Daoy (cell line): ENCODE measurements at regions not wholly inside any gene's neighbourhood (a gene's known extent, or its start where the extent isn't known, plus 50 kb on each side); places are given as distances from the start of the nearest gene placed in this dataset.
"Not testable (repeated sequence)": the region's sequence is repeated elsewhere in the genome, so short reads cannot be mapped to it uniquely, and the experiment has no call there.

Experiments used
- DNase-seq: peaks from one replicate; pipeline ENCODE4 v3.0.0-alpha.2; 2015; ENCODE audit warnings: low read depth

DNA sequence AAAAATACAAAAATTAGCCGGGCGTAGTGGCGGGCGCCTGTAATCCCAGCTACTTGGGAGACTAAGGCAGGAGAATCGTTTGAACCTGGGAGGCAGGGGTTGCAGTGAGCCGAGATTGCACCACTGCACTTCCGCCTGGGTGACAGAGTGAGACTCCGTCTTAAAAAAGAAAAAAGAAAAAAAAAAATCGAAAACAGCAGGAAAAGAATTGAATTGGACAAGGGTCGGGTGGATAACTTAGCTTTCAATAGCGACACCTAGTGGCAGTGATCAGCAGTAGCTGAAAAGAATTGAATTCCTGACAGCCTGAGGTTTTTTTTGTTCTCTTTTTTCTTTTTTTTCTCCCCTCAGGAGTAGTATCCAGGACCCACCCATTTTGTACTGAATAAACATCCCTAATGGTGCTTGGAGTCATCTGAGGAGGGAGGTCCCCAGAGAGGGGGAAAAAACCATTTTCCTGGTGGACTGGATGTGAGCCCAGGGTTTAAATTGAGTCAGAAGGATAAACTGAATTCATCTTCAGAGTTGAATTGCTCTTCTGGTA, 55.1 kb downstream of the CYCS start:
- DNase-seq, result peak; percentile 85

- peak; percentile 43 for DNase-seq
Measured at GRCh38 chr7:25068502-25069213, 56.4 kb downstream of the CYCS start.

DNA sequence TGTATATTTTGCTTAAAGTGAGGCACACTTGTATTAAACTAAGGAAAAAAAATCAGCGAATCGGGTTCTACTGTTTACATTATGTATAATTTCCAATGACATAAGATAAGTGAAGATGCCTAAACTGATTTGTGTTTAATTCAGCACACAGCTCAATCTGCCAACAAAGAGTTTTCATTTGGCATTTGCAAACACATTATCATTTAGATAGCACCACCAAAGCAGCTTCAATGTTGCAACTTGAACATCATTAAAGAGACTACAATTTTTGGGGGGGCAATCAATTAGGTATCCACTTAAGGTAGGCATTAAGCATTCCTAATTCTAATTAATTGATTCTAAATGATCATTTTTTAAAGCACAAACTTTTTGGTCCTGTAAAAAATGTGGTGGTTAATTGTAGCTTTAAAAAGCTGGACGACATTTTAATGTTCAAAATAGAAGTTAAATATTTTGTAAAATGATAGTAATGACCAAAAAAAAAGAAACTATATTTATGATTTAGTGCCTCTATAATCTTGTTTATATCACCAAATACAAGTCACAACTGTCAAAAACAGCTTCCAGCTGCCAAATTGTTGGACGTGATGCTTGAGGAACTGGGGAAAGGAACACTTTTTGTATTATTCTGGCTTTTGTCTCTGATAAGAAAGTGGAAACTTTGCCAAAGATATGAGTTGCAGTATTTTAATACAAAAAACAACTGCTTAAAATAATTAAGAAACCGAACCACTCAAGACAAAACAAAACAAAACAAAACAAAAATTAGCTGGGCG, 57.1 kb downstream of the CYCS start:
- no peak for DNase-seq

DNA sequence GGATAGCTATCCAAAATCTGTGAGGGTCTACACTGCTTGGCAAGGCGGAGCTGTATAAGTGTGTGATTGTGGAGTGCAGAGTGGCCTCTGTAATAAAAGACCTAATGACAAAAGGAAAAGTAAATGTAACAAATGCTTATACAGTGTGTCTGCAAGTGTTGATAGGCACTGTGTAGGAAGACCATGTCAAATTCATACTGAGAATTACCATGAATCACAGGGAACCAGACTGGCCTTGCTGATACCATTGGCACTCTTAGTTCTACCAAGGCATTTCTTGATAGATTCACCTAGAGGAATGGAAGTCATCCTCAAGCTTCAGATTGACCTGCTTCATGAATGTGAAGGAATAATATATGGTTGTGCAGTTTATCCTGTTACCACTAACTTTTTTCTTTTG, 58.8 kb downstream of the CYCS start:
- DNase-seq, result no peak

GRCh38 chr7:25062380-25062779, 62.7 kb downstream of the CYCS start:
- DNase-seq, result no peak

DNA sequence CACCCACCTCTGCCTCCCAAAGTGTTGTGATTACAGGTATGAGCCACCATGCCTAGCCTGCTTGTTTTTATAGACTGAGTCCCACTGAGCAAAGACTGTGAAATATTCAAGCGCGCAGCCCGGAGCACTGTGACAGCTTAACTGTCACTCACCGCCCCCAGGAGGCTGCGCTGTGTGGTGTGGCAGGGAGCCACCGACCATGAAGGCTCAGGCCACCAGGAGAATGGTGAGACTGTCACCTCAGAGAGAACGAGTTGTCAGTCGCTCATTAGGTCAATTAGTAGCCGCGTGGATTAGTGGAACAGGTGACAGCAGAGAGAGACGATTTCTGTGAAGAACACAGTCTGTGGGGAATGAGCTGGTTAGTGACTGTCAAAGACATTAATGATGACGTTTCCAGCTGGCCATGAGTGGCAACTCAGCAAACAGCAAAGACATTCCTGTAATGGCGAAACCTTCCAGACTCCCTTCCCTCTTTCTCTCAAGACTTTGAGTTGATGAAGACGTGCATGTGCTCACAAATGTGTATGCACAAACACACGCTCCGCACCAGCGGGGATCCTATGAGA, 64.5 kb downstream of the CYCS start:
- DNase-seq, result no peak

GRCh38 chr7:25059576-25059975, 65.5 kb downstream of the CYCS start:
- DNase-seq, result no peak

DNA sequence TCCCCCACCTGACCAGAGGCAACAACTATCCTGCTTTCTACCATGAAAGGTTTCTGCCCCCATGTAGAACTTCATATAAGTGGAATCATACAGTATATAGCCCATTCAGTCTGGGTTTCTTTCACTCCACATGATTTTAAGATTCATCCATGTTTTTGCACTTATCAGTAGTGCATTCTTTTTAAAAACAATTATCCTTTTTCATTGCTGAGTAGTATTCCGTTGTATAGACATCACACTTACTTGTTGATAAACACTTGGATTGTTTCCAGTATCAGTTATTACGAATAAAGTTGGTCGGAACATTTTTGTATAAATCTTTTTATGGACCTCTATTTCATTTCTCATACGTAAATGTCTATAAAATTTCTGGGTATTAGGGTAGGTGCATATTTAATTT, 68.7 kb downstream of the CYCS start:
- DNase-seq, result no peak

GRCh38 chr7:25055520-25056220, 69.4 kb downstream of the CYCS start:
- DNase-seq, result no peak

DNA sequence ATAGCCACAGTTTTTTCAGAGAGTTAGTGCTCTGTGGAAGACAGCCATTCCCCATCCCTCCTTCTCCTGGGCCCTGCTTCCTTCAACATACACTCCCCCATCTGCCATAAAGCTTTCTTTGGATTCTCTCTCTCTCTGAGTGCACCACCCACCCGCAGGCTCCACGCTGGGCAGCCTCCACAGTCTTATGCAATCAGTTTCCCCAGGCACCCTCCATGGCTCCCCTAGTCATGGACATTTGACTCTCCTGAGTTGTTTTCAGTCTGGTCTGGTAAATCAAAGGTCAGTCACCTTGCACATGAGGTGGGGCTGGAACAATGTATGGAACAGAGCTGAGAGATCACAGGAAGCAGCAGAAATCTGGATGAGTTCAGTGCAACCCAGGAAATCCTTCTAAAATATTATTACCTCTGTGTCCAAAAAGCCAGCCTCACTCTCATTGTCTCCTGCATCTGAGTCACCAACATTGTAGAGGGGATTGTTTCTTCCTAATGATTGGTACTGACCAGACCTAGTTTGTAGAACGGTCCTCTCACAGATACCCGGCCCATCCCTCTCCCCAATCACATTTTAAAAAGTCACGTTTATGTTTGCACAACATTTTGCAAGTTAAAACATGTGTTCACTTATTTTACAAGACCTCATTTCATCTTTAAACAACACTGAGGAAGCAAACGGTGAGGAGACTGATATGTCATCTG, 70.1 kb downstream of the CYCS start:
- no peak for DNase-seq

DNA sequence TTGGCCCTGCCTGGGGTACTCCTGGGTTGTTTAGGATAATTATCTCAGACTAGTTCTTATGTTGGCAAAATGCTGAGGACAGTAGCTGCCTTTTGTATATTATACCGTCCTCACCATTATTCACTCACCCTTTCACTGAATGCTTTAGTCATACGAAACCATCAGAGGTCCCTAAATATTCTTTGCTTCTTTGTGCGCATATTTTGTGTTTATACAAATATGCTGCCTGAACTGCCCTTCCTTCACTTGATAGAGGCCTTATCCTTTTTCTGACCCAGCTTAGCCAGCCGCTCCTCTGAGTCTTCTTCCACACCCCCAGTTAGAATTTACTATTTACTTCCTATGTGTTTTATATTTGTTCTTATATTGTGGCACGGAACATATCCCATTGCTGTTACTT, 70.2 kb upstream of the OSBPL3 start:
- no peak for DNase-seq

DNA sequence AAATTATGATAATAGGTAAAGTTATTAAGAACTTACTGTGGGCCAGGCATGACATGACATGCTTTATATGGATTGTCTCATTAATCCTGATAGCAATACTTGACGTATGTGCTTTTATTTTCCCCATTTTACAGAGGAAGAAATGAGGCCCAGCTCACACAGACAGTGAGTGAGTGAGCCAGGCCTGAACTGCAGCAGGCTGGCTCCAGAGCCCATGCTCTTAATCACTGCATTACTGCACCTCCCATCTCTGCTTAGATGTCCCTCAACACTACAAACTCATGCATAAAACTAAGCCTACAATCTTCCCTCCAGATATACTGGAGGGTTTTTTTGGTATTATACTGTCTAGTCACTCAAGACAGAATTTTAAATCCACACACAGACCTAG, 68.5 kb upstream of the OSBPL3 start:
- DNase-seq, result no peak

DNA sequence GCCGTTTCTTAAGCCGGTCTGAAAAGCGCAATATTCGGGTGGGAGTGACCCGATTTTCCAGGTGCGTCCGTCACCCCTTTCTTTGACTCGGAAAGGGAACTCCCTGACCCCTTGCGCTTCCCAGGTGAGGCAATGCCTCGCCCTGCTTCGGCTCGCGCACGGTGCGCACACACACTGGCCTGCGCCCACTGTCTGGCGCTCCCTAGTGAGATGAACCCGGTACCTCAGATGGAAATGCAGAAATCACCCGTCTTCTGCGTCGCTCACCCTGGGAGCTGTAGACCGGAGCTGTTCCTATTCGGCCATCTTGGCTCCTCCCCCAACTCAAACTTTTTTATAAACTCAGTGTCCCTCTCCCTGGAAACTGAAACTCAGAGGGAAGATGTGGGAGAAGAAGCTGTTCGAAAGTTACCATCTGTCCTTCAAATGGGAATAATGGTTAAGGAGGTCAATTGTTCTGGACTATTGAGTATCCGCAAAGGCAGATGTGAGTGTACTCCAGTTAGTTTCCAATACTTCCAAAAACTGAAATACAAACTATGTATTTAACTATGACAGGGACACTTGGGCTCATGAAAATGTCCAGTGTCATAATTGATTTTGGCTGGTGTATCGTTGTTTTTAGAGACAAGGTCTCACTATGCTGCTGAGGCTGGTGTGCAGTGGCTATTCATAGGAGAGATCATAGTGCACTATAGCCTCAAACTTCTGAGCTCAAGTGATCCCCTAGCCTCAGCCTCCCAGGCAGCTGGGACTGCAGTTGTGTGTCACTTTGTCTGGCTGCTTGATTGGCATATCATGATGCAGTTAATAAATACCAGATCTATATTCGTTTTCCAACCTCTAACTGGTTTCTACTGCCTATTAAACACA, 67.8 kb upstream of the OSBPL3 start:
- not testable (repeated sequence) for DNase-seq

DNA sequence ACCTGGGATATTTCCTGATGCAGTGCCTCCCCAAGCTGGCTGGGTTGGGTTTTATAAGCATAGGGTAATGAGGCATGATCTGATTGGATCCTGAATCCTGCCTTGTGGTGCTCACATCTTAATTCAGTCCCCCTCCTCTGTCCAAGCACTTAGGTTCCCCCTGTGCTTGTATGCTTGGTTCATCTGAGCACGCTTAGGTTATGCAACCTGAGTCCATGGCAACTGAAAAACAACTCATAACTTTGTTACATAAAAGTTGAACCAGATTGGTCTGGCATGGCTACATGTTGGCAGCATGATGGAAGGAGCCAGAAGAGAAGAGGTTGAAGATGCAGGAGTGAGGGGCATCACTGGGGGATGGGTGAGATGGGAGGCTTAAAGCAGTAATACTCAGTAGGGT, 57.3 kb upstream of the OSBPL3 start:
- DNase-seq, result no peak

GRCh38 chr7:25035274-25035673, 55.3 kb upstream of the OSBPL3 start:
- DNase-seq, result no peak

DNA sequence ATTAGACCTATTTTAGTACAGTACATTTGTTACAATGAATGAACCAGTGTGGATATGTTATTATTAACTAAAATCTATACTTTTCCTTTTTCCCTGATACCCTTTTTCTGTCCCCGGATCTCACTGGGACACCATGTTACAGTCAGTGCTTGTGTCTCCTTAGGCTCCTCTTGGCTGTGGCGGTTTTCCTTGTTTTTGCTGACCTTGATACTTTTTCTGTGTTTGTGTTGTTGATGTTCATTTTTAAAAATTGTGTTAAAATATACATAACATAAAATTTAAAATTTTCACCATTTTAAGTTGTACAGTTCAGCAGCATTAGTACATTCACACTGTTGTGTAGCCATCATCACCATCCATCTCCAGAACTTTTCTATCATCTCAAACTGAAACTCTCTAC, 54.2 kb upstream of the OSBPL3 start:
- no peak for DNase-seq

GRCh38 chr7:25032774-25033743, 53.1 kb upstream of the OSBPL3 start:
- peak; percentile 19 for DNase-seq

DNA sequence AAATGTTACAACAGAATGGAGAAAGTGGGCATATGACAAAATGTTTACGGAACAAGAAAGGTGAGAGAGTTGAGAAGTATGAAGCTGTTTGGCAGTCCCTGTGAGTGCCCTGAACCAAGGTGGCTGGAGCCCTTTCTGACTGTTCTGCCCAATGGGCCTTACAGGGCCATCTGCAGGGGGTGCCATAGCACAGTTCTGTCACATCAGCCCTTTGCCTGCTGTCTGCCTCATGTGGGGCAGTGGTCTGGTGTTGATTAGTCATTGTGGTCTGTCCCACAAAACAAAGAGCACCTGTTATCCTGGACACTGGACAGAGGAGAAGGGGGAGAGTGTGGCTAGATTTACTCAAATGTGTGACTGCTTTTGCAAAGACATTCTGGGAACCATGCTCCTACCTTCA, 51.5 kb upstream of the OSBPL3 start:
- DNase-seq, result peak; percentile 29

- no peak for DNase-seq
Measured at GRCh38 chr7:25031007-25031406, 51.0 kb upstream of the OSBPL3 start.
